A673 (cell line): ENCODE measurements at regions not wholly inside any gene's neighbourhood (a gene's known extent, or its start where the extent isn't known, plus 50 kb on each side); places are given as distances from the start of the nearest gene placed in this dataset.

Source experiments
- BruUV-seq: library from RNA; stranded (reverse); fragments of 400-500 nt; replicated peaks from 2 replicates; lab custom pipeline; 2021; lab: Mats Ljungman, UMichigan
- CTCF ChIA-PET: fragments of 300-600 bp; sonication (Branson Sonifier 250); formaldehyde crosslinking; loops from one replicate; lab custom pipeline; 2022; ENCODE audit warnings: antibody characterized with exemption; lab: Charles Lee
- POLR2A ChIA-PET: fragments of 300-600 bp; sonication (Branson Sonifier 250); formaldehyde crosslinking; loops from one replicate; lab custom pipeline; 2022; ENCODE audit warnings: antibody characterized with exemption; ENCODE audit not compliant: low non-redundant PET; lab: Charles Lee
- DNase-seq: peaks from one replicate; pipeline ENCODE4 v3.0.0-alpha.2; 2015; ENCODE audit warnings: low spot score
- H3K27ac ChIP-seq: fragments of 200-600 bp; sonication (generic); 2 replicates; pipeline ENCODE4 v1.5.1; 2016; ENCODE audit warnings: mixed run types, low read depth, mild to moderate bottlenecking, mixed read lengths, antibody characterized with exemption, low read length; ENCODE audit not compliant: poor library complexity, severe bottlenecking
- H3K27me3 ChIP-seq: fragments of 200-600 bp; sonication (generic); replicated peaks from 2 replicates; pipeline ENCODE4 v1.6.1; 2017; ENCODE audit warnings: mixed run types, low read depth, mild to moderate bottlenecking, mixed read lengths, antibody characterized with exemption, low read length; ENCODE audit not compliant: insufficient read depth, poor library complexity
- H3K36me3 ChIP-seq: fragments of 200-600 bp; sonication (generic); 2 replicates; pipeline ENCODE4 v1.6.1; 2016; ENCODE audit warnings: mixed run types, mild to moderate bottlenecking, mixed read lengths, antibody characterized with exemption, low read length; ENCODE audit not compliant: insufficient read depth, poor library complexity, severe bottlenecking
- H3K4me1 ChIP-seq: fragments of 200-600 bp; sonication (generic); 2 replicates; pipeline ENCODE4 v1.6.1; 2017; ENCODE audit warnings: mixed run types, mild to moderate bottlenecking, mixed read lengths, antibody characterized with exemption, low read length; ENCODE audit not compliant: insufficient read depth, poor library complexity, severe bottlenecking
- H3K4me3 ChIP-seq: fragments of 200-600 bp; sonication (generic); 2 replicates; pipeline ENCODE4 v1.5.1; 2016; ENCODE audit warnings: low read depth, mixed run types, mild to moderate bottlenecking, mixed read lengths, low read length; ENCODE audit not compliant: poor library complexity, severe bottlenecking
- H3K9me3 ChIP-seq: fragments of 200-600 bp; sonication (generic); 2 replicates; pipeline ENCODE4 v1.6.1; 2016; ENCODE audit warnings: mixed run types, low read depth, mild to moderate bottlenecking, mixed read lengths, antibody characterized with exemption, low read length; ENCODE audit not compliant: poor library complexity, severe bottlenecking
- EZH2 ChIP-seq: fragments of 200-600 bp; sonication (generic); IDR thresholded peaks from 2 replicates; pipeline ENCODE4 v1.6.1; 2017; ENCODE audit warnings: borderline replicate concordance, low read depth, mild to moderate bottlenecking, mixed read lengths, antibody characterized with exemption, low read length; ENCODE audit not compliant: poor library complexity, severe bottlenecking
- intact Hi-C: fragments of 100-400 bp; cut with micrococcal nuclease; formaldehyde crosslinking; loops from one replicate; pipeline ENCODE4 v1.10.0; 2022; ENCODE audit not compliant: unreplicated experiment
- TF ChIP-seq, protein P1 (sequence below): fragments of 300-800, 200-600 bp; sonication (generic); conservative IDR thresholded peaks from 2 replicates; pipeline ENCODE4 v1.5.1; 2017; ENCODE audit warnings: low read depth, mild to moderate bottlenecking, antibody characterized with exemption, low read length, moderate library complexity, mixed read lengths

DNA sequence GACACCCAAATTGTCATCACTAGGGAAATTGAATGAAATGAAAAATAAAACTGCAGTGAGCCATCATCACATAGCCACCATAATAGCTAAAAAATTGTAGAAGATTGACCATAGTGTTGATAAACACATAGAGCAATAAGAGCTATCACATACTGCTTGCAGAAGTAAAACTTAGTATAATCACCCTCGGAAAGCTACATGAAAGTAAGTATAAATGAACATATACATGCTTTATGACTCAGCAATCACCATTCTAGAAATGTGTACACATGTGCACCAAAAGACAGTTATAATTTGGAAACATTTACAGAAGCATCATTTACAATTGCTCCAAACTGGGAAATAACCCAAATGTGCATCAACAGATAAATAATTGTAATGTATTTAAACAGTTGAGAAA is 153.1 kb upstream of the LRRC7 start:
- H3K27me3 ChIP-seq, result no peaks in the 10 kb centered on the region
- H3K9me3 ChIP-seq, result no peaks in the 10 kb centered on the region
- CTCF ChIA-PET, result no interaction called here
- intact Hi-C loops, result no loop called here
- no peaks in the 10 kb centered on the region for H3K4me1 ChIP-seq
- no peak for DNase-seq
- H3K36me3 ChIP-seq, result no peaks in the 10 kb centered on the region
- no peak overlapping the region for H3K4me3 ChIP-seq
- POLR2A ChIA-PET, result interaction anchor here (0.6 kb wide), 1 partner anchor 355 kb away, joined by 3 read pairs; no protein-coding TSS in a partner anchor
- no peak for TF ChIP-seq EZH2
- TF ChIP-seq, protein P1, sequence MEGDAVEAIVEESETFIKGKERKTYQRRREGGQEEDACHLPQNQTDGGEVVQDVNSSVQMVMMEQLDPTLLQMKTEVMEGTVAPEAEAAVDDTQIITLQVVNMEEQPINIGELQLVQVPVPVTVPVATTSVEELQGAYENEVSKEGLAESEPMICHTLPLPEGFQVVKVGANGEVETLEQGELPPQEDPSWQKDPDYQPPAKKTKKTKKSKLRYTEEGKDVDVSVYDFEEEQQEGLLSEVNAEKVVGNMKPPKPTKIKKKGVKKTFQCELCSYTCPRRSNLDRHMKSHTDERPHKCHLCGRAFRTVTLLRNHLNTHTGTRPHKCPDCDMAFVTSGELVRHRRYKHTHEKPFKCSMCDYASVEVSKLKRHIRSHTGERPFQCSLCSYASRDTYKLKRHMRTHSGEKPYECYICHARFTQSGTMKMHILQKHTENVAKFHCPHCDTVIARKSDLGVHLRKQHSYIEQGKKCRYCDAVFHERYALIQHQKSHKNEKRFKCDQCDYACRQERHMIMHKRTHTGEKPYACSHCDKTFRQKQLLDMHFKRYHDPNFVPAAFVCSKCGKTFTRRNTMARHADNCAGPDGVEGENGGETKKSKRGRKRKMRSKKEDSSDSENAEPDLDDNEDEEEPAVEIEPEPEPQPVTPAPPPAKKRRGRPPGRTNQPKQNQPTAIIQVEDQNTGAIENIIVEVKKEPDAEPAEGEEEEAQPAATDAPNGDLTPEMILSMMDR, result no peak
- no TSS peak for BruUV-seq
- H3K27ac ChIP-seq, result no peak overlapping the region

DNA sequence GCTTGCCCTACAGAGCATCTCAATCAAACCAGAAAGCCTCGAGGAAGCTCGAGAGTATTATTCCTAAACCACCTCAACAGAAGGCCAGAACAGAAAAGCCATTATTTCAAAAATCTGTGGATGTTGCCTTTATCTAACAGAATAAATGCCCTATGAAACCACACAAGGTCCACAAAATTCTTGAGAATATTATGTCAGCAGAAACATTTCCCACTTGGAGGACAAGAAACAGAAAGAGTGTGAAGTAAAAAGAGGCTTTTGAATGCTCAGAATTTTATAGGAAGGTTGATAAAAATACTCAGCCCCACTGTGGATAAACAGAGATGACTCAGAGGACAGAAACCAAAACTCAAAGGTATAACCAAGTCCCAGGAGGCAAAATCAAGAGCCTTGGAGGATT is 146.4 kb upstream of the LRRC7 start:
- CTCF ChIA-PET, result no interaction called here
- TF ChIP-seq EZH2, result no peak
- TF ChIP-seq, protein P1, result no peak
- no peak overlapping the region for H3K27ac ChIP-seq
- no TSS peak for BruUV-seq
- H3K27me3 ChIP-seq, result no peaks in the 10 kb centered on the region
- POLR2A ChIA-PET, result no interaction called here
- no peak overlapping the region for H3K4me3 ChIP-seq
- H3K9me3 ChIP-seq, result no peaks in the 10 kb centered on the region
- no peak for DNase-seq
- H3K36me3 ChIP-seq, result no peaks in the 10 kb centered on the region
- intact Hi-C loops, result no loop called here
- no peaks in the 10 kb centered on the region for H3K4me1 ChIP-seq

DNA sequence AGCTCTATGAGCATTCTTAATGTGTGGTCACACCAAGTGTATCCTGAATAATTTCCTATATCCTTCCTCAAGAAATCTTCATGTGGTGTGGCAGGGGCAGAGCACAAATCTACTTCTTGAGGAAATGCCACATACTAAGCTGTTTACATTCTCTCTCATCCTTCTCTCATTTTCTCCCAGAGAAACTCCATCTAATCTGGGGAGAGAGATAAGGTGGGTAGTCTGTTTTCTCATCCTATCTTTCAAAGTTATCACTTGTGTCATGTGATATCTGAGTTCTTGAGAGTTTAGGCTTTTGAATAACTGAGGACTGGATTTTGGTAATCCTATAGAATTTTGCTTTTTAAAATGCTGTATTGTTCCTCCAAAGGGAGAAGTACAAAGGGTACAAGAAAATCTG is 141.9 kb upstream of the LRRC7 start:
- no TSS peak for BruUV-seq
- TF ChIP-seq EZH2, result no peak
- TF ChIP-seq, protein P1, result no peak
- no peaks in the 10 kb centered on the region for H3K4me1 ChIP-seq
- no peak overlapping the region for H3K27ac ChIP-seq
- H3K27me3 ChIP-seq, result no peaks in the 10 kb centered on the region
- no peak for DNase-seq
- ChIA-PET CTCF (no interaction called here), POLR2A (no interaction called here)
- intact Hi-C loops, result no loop called here
- no peak overlapping the region for H3K4me3 ChIP-seq
- no peaks in the 10 kb centered on the region for H3K36me3 ChIP-seq
- H3K9me3 ChIP-seq, result no peaks in the 10 kb centered on the region
